ENCODE measurements at regions not wholly inside any gene's neighbourhood (a gene's known extent, or its start where the extent isn't known, plus 50 kb on each side); places are given as distances from the start of the nearest gene placed in this dataset.
"Not testable (repeated sequence)": the region's sequence is repeated elsewhere in the genome, so short reads cannot be mapped to it uniquely, and the experiment has no call there.

DNA sequence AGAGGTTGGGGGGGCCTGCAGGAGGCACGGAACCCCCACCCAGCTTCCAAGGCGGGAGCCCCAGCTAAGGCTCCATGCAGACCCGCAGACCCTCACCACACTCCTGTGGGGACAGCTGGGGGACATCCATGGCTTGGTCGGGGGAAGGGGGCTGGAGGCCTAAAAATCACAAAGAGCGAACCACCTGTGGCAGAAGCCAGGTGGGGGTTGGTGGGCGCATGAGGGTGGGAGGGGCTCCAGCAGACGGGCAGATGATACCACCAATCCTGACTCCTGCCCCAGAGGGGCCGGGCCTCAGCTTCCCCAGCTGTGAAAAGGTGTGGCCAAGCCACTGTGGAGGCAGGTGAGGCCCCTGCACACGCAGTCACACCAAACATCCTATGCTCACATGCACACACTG, 111.6 kb downstream of the FAM53A start:
- no peak for DNase-seq

DNA sequence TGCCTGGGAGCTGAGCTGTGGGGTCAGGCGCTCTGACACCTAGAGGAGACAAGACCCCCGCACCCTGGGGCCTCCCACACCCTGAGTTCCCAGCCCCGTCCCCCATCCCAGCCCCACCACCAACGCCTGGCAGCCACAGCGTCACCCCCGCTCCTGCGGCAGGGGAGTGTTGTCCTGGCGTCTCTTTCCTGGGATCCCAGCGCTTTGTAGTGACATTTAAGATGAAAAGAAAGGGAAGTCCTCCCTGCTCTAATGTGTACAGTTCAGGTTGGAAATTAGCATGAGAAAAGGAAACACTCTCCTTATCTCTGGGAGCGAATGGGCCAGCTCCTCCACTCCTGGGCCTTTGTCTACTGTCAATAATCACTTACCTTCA, 112.1 kb downstream of the FAM53A start:
- DNase-seq: no peak

DNA sequence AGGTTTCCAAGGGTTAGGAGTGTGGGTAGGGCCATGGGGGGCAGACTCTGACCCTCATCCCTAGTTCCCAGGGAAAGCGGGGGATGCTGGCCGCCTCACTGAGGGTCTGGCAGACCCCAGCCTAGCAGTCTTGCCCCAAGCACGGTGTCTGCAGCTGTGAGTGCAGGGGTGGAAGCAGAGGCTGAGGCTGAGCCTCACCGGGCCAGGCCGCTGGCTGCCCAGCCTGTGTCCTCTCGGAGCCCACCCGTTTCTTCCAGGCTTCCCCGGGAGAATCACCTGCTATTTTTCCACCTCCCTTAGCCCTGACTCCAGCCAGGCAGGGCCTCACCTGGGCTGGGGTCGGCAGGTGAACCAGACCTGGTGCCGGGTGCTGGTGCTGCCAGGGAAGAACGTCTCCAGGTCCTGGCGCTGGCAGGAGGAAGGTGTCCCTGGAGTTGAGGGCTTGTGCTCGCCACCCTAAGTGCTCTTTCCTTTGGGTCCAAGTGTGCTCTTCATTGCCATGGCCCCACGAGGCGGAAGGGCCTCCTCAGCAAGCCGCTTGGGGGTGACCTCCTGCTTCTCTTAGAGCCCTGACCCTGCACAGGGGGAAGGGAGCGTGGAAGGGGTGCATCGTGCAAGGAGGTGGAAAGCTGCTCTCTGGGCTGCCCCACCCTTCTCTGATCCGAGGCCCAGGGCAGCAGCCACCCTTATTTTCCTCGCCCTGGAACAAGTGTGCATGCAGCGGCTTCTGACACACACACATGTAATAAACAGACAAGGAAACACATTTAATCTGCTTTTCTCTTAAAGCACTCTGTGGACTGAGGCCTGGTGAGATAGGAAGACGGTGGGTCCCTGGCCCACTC, 112.7 kb downstream of the FAM53A start:
- no peak for DNase-seq

DNA sequence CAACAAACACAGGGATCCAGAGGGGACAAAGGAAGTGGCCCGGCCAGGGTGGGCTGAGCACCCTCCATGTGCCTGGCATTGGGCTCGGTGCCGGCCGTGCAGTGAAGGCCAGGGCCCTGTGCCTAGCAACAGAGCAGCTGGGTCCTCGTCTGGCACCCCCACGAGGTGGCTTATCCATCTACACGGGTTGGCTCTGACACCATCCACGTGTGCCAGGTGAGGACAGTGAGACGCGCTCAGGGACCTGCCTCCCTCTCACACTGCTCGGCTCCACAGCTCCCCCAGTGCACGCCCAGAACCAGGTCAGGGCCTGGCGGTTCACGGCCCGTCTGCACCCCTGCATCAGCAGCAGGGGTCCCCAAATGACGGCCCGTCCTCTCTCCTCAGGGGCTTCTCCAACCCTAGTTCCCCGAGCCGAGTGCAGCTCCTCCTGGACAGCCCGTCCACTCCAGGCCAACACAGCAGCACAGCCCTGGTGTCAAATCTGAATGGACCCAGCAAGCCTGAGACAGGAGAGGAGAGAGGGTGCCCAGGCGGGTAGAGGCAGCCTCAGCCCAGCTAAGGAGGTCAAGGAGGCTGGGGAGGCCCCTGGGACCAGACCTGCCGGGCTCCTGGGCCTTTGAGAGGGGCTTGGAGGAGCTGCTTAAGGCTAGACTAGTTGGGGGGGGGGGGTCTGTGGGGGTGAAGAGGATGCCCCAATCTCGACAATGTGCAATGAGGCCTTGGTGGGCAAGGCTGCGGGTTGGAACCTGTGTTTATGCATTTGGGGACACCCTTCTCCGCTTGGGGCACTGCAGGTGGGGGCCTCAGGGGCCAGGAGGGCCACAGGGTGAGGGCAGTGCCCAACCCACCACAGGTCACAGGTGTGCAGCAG, 113.6 kb downstream of the FAM53A start:
- no peak for DNase-seq

DNA sequence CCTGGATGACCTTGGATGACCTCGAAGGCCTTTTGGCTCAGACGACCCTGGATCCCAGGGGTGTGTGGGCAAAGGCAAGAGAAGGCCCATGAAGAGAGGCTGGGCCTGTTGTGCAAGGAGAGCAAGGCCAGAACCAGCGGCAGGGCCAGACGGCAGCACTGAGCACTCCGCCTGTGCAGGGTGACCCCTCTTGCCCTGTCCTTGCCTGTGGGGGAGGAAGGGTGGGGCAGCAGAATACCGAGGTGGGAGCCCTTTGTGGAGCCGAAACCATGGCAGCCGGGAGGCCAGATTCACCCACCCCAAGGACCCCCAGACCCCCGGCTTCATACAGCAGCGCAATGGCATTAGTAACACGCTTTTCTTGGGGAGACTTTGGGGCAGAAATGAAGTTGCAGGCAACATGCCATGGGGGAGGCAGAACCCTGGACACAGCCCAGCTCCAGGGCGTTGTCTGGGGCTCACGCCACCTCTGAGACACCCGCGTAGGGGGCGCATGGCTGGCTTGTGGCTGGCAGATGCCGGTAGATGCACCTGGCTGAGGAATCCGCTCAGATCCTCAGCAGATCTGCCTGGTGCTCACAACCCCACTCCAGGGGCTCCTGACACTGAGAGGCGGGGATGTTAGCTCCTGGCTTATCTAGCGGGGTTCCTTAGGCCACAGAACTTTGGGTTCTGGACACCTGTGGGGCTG, 114.5 kb downstream of the FAM53A start:
- no peak for DNase-seq

DNA sequence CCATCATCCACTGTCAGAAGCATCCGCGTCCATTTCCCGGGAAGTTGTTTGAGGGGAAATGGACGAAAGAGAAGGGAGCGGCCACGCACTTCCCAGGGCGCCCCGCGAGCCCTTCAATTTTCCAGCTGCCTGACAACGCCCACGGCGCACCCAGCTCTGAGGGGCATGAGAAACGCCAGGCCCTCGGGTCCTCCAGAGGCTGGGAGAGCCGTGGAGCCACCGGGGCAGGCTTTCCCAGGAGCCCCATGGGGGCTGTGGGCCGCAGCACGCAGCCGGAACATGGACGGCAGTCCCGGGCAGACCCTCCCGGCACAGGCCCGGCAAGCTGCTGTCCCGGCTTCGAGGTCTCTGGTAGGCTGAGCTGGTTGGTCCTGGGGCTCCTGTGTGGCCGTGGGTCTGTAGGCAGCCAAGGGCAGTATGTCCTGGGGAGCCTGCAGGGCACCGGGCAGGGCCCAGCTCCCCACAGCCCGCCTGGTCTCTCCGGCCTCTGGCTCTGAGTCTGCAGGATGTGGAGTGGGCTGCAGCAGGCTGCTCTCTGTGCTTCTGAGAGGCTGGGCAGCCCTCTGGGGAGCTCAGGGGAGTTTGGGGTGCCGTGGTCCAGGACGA, 115.2 kb downstream of the FAM53A start:
- DNase-seq: no peak

DNA sequence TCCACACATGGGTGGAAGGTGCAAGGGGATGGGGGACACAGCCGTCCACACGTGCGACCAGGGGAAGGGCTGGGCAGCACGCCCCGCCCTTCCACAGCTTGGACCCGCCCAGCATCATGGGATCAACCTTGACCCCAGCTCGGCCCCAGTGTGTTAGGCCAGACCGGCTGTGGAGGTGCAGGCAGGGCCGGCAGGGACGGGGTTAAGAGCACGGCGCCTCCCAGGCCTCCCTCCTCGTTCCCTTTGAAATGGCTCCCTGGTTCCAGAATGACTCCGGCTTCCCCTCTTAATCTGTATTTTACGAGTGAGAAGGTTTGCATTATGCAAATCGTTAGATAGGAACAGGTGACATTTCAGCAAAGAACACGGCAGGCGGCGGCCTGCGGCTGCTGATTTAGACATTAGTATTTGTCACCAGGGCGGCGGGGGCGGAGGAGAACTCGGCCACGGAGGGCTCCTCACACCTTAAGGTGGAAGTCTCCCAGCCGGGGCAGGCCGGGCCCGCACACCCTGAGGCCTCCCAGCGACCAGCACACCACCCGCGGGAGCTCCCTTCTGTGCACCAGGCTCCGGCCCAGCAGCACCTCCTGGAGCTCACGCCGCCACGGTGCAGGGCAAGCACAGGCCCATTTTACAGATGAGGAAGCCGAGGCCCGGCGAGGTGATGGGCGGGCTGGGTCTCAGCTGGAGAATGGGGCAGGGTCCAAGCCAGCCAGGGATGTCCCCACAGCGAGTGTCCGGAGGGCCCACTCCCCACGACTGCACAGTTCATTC, 116.1 kb downstream of the FAM53A start:
- no peak for DNase-seq

DNA sequence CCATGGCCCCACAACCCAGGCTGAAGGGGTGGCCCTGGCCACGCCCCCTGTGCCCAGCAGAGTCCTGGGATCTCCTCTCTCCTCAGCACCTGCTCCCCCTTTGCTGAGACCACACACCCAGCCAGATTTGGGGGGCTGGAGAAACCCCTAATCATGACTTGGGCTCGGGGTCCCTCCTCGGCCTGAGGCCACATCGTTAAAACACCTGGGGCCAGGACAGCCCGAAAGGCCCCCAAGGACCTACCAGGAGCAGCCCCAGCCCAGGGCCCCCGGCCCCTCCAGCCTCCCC, 116.7 kb downstream of the FAM53A start:
- no peak for DNase-seq

DNA sequence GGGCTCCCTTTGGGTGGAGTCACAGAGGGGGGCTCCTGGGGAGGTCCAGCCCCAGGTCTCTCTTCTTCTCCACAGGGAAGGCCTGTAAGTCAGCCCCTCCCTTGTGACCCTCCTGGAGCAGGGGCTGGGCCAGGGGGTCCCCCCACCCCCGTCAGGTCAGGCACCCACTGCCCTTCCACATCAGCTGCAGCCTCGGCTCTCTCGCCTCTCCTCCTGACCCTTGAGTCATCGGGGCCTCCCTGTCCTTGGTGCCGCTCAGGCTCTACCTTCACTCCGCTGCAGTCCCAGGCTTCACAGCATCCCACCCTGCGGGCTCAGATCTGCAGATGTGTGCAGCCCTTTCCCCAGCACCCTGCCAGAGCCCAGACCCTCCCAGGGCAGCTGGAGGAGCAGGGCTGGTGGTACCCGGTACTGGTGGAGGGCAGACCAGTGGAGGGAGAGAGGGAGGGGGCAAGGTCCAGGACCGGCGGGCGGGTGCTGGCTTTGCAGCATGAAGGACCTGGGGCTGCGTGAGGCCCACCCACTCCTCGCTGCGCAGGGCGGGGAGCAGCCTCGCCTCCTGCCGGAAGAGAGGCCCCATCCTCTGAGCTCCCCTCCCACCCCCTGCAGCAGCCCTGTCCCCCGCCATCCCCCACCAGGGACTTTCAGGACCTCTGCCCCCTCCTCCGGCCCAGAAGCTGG, 117.1 kb downstream of the FAM53A start:
- DNase-seq: no peak

DNA sequence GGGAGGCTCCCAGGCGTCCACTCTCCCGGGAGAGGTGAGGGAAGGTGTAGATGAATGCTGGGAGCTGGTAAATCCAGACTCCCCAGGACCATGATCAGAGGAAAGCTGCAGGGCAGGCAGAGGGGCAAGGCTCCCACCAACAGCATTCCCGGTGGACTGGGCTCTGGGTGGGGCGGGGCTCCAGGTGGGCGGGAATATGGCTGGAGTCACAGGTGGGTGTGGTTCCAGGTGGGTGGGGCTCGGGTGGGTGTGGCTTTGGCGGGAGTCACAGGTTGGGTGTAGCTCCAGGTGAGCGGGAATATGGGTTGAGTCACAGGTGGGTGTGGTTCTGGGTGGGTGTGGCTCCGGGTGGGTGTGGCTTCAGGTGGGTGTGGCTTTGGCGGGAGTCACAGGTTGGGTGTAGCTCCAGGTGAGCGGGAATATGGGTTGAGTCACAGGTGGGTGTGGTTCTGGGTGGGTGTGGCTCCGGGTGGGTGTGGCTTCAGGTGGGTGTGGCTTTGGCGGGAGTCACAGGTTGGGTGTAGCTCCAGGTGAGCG, 117.7 kb downstream of the FAM53A start:
- DNase-seq: not testable (repeated sequence)

DNA sequence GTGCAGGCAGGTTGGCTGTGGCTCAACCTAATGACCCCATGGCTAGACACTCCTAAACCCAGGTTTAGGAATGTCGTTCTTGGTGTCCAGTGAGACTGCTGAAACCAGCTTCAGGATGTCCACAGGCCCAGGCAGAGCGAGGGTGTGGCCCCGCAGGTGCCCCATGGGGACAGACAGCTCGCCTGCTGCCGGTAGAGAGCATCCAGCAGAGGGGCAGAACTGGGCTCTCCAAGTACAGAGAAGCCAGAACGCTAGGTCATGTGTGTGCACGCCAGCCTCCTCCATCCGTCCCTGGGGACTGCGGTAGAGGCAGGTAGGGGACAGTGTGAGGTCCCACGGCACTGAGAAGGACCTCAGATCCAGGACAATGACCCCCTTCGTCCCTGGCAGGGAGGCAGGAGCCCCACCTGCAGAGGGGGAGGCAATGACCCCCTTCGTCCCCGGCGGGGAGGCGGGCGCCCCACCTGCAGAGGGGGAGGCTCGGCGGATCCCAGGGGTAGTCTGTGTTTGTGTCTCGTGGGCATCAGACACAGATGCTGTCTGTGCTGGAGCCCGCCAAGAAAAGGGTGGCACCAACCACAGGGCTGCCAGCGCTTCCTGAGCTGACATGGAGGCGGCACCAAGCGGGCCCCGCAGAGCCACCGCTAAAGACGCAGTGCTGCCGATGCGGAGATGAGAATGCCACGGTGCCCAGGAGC, 118.4 kb downstream of the FAM53A start:
- DNase-seq: no peak

DNA sequence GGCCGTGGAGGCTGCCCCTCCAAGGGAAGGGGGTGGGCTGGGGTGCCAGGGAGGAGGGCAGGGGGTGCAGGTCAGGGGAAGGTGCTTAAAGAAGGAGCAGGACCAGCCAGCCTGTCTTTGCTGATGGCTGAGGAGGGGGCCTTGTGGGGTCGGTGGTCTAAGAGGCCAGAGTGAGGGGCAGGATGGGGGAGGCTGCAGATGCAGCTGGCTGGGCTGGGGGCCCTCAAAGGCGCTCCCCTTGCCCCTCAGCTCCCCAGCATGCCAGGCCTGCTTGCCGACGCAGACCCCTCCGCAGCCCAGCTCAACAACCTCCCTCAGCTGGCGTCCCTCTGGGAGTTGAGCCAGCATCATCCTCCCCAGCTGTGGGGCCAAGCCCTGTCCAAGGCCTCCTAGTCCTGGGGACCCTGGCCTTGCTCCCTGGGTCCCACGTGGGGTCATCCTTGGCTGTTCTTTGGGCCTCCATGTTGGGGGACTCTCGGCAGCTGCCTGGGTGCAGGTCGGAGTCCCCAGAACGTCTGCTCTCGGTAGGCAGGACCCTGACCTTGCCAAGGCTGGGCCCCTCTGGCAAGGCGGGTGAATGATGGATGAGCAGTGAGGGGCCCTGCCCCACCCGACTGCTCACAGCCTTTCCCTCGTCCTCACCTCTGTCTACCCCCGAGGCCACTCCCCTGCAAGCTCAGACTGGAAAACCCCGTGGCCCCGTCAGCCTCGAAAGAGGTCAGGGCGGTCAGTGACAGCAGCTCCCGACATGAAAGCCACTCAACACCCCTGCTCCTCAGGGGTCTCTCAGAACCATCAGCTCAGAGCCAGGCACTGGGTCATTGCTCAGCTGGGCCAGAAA, 119.4 kb downstream of the FAM53A start:
- no peak for DNase-seq

DNA sequence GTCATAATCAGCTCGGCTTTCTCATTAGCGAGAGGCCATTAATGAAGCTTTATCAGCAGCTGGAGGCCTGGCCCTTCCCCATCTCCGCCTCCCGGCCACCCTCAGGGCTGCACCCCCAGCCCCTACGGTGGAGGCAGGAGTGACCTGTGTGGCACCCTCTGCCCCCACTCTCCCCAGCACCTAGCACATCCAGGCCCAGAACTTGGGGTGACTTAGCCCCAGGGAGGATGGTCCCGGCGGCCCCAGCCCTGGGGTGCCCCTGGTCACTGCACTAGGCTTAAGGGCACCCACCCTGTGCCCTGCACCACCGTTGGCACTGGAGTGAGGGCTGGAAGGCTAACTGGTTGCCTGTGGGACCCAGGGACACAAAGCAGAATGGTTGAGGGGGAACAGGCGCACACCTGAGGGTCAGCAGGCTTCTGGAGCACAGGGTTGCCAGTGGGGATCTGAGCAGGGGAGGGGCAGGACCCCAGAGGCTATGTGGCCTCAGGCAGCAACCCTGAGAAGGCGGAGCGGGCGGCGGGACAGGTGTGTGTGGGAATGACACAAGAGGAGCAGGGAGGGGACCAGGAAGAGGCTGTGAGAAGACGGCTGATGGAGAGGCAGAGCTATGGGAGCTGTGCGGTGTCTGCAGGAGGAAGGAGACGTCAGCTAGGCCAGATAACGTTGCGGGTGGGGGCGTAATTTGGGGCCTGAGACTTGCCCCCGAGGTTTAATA, 120.2 kb downstream of the FAM53A start:
- DNase-seq: no peak

DNA sequence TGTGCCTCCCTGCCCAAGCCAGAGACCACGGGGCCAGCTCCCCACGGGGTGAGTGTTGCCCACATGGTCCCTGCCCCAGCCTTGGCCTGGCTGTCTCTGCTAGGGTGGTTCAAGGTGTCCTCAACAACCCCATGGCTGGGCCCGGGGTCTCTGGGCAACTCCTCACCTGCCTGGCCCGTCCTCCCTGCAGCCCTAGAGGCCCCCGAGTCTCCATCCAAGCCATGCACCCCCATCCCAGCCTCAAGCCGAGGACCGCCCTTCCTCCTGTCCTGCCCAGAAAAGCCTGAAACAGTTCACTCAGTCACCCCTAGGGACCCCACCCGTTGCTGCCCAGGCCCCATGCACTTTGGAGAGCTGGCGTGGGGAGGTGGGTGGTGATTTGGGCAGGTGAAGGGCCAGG, 120.9 kb downstream of the FAM53A start:
- DNase-seq: no peak

DNA sequence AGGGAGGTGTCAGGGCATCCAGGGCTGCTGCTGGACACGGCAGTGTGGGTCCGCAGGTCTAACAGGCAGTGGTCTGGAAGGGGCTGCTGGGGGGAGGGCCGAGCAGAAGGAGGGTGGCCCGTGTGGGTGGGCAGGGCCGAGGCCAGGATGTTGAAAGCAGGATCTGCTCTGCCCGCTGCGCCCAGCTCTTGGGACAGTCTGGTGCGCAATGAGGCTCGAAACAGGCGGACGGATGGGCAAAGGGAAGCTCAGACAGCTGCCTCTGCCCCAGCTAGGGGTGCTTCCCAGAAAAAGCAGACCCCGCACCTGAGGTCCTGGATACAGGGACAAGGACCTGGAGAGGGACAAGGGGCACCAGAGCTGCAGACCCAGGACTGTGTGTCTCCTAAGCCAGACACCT, 121.3 kb downstream of the FAM53A start:
- no peak for DNase-seq

DNA sequence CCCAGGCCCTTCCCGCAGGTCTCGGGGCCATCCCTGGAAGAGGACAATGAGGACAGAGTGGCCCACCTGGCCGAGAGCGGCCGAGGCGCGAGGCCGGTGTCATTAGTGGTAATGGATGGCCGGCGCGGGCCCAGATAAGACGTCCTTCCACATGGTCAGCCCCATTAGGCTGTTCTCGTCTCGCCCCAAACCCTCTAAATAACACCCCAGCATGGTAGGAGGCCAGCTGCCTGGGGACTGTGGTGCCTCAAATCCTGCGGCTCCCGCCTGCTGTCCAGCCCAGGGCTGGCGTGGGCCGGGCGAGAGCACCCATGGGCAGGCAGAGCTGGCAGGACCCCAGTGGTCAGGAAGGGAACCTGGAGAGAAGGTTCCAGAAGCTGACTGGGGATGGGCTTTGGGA, 121.7 kb downstream of the FAM53A start:
- no peak for DNase-seq

DNA sequence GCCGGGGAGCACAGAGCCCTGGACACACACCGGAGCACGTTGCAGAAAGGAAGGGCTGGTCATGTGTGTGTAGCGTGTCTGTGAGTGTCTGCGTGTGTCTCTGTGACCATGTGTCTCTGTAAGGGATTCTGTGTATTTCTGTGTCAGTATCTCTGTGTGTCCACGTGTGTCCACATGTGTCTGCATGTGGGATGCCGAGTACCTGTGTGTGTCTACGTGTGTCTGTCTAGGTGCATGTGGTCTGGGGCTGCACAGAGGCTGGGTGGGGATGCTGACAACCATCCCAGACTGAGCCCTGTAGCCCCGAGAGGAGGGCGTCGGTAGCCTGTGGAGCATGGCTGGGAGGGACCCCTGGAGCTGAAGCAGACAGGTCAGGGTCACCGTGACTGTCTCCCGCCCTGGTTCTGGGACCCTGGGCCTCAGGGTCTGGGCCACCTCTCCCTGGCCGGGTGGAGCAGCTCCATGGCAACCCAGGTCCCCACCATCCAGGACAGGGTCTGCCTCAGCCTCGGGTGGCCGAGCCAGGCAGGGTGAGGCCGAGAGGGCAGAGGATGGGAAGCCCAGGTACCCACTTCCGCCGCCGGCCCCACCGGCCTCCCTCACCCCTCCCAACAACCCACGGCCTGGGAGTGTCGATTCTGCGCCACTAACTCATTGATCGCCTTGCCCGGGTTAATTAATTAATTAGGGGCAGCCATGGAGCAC, 122.7 kb downstream of the FAM53A start:
- no peak for DNase-seq

DNA sequence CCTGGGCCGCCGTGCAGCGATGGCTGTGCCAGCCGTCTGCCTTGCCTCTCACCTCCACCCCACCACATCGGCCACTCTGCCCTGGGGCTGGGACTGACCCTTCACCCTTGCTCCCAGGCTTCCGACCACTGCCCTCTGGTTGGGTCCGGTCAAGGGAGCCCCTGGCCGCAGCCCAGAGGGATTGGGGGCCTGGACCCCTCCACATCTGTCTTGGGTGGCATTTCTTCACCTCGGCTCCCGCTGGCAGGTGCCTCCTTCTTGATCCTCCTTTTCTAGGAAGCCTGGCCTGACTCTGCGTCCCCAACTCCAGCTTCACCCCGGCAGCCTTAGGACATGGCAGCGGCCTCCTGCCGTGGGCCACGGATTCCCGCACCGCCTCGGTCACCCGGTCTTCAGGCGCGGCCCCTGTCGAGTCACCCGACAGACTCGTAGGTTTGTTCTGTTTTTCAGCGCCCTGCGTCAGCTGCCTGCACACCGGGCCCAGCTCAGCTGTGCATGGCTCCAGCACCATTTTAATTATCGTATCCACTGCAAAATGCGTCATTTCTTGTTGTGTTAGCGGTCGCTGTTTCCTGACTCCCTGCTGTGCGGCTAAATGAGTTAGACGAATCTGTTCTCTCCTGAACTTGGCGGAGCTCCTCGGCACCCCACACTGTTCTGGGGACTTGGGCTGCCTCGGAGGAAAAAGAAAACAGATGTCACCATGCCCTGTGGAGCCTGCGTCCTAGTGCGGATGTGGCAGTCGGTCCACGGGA, 124.0 kb downstream of the FAM53A start:
- DNase-seq: no peak
